IMR-90 (cell line): ENCODE measurements at regions not wholly inside any gene's neighbourhood (a gene's known extent, or its start where the extent isn't known, plus 50 kb on each side); places are given as distances from the start of the nearest gene placed in this dataset.

Source experiments
- ATAC-seq: fragments of 200-7000 bp; cut with Tn5 transposase; 2 replicates; pipeline ENCODE4 v1.9.1; 2020; ENCODE audit warnings: low read depth, mild to moderate bottlenecking, moderate library complexity
- BruUV-seq: library from RNA; stranded (reverse); fragments of 400-500 nt; replicated peaks from 2 replicates; lab custom pipeline; 2021; lab: Mats Ljungman, UMichigan
- CTCF ChIA-PET: fragments of 300-600 bp; formaldehyde crosslinking; extraction: SDS; loops from one replicate; lab custom pipeline; 2021; ENCODE audit warnings: antibody characterized with exemption; lab: Yijun Ruan, JAX
- POLR2A ChIA-PET: fragments of 300-600 bp; sonication (Branson Sonifier 250); formaldehyde crosslinking; loops from one replicate; lab custom pipeline; 2022; ENCODE audit warnings: antibody characterized with exemption; ENCODE audit not compliant: unreplicated experiment; lab: Charles Lee
- DNase-seq: peaks from one replicate; pipeline ENCODE4 v3.0.0; 2013
- H2AFZ ChIP-seq: replicated peaks from 2 replicates; pipeline ENCODE3; 2013; ENCODE audit warnings: low read length, mild to moderate bottlenecking; ENCODE audit not compliant: poor library complexity
- H2AK5ac ChIP-seq: 2 replicates; pipeline ENCODE4 v1.6.1; 2013; ENCODE audit warnings: low read depth, low read length, inconsistent platforms
- H2AK9ac ChIP-seq: replicated peaks from 2 replicates; pipeline ENCODE3; 2013; ENCODE audit warnings: mild to moderate bottlenecking, low read depth, low read length, moderate library complexity; ENCODE audit not compliant: poor library complexity
- H2BK120ac ChIP-seq: 2 replicates; pipeline ENCODE4 v1.6.1; 2013; ENCODE audit warnings: low read depth, low read length, inconsistent platforms
- H2BK15ac ChIP-seq: 3 replicates; pipeline ENCODE4 v1.6.1; 2013; ENCODE audit warnings: low read depth, low read length, inconsistent platforms
- H2BK20ac ChIP-seq: 2 replicates; pipeline ENCODE4 v1.6.1; 2013; ENCODE audit warnings: low read depth, mild to moderate bottlenecking, inconsistent platforms, low read length, moderate library complexity
- H2BK5ac ChIP-seq: 2 replicates; pipeline ENCODE4 v1.6.1; 2013; ENCODE audit warnings: mild to moderate bottlenecking, low read depth, low read length, inconsistent platforms; ENCODE audit not compliant: poor library complexity, severe bottlenecking
- H3K14ac ChIP-seq: replicated peaks from 2 replicates; pipeline ENCODE4 v1.6.1; 2013; ENCODE audit warnings: low read depth, low read length, inconsistent platforms
- H3K18ac ChIP-seq: 2 replicates; pipeline ENCODE4 v1.6.1; 2013; ENCODE audit warnings: low read depth, low read length, control low read depth
- H3K23ac ChIP-seq: 2 replicates; pipeline ENCODE4 v1.6.1; 2013; ENCODE audit warnings: low read depth, low read length, inconsistent platforms
- H3K27ac ChIP-seq: 2 replicates; pipeline ENCODE4 v1.5.1; 2013; ENCODE audit warnings: mild to moderate bottlenecking, control low read depth, low read length; ENCODE audit not compliant: insufficient read depth
- H3K27me3 ChIP-seq: 2 replicates; pipeline ENCODE4 v1.6.1; 2013; ENCODE audit warnings: low read length; ENCODE audit not compliant: control insufficient read depth, insufficient read depth
- H3K36me3 ChIP-seq: 2 replicates; pipeline ENCODE4 v1.6.1; 2013; ENCODE audit warnings: low read length, mixed read lengths; ENCODE audit not compliant: control insufficient read depth, insufficient read depth
- H3K4ac ChIP-seq: 2 replicates; pipeline ENCODE4 v1.6.1; 2013; ENCODE audit warnings: low read depth, low read length, inconsistent platforms
- H3K4me1 ChIP-seq: 2 replicates; pipeline ENCODE4 v1.6.1; 2013; ENCODE audit warnings: low read length, mixed read lengths; ENCODE audit not compliant: control insufficient read depth, insufficient read depth
- H3K4me2 ChIP-seq: 2 replicates; pipeline ENCODE4 v1.6.1; 2013; ENCODE audit warnings: low read depth, mild to moderate bottlenecking, control low read depth, low read length, moderate library complexity
- H3K4me3 ChIP-seq: 2 replicates; pipeline ENCODE4 v1.5.1; 2013; ENCODE audit warnings: low read depth, mild to moderate bottlenecking, control low read depth, low read length, moderate library complexity; ENCODE audit not compliant: insufficient read depth
- H3K56ac ChIP-seq: 2 replicates; pipeline ENCODE4 v1.6.1; 2013; ENCODE audit warnings: low read length, inconsistent platforms; ENCODE audit not compliant: insufficient read depth; ENCODE audit errors: extremely low read depth
- H3K79me1 ChIP-seq, 2 experiments: 2 replicates each; pipeline ENCODE4 v1.6.1; 2013; ENCODE audit warnings: low read length in 2 of 2, inconsistent platforms in 1 of 2, low read depth in 1 of 2
- H3K9ac ChIP-seq: 2 replicates; pipeline ENCODE4 v1.6.1; 2013; ENCODE audit warnings: low read depth, low read length, control low read depth
- H3K9me1 ChIP-seq: 2 replicates; pipeline ENCODE4 v1.6.1; 2013; ENCODE audit warnings: low read length, inconsistent platforms; ENCODE audit not compliant: insufficient read depth
- H3K9me3 ChIP-seq: 2 replicates; pipeline ENCODE4 v1.6.1; 2013; ENCODE audit warnings: low read length; ENCODE audit not compliant: control insufficient read depth, insufficient read depth
- H4K20me1 ChIP-seq: 2 replicates; pipeline ENCODE4 v1.6.1; 2013; ENCODE audit warnings: low read length, inconsistent platforms; ENCODE audit not compliant: insufficient read depth
- H4K5ac ChIP-seq: 2 replicates; pipeline ENCODE4 v1.6.1; 2013; ENCODE audit warnings: mild to moderate bottlenecking, low read depth, low read length, control low read depth
- H4K8ac ChIP-seq, 2 experiments: 2 replicates each; pipeline ENCODE4 v1.6.1; 2013; ENCODE audit warnings: low read depth in 2 of 2, low read length in 2 of 2, control low read depth in 1 of 2, inconsistent platforms in 1 of 2
- H4K91ac ChIP-seq: 2 replicates; pipeline ENCODE4 v1.6.1; 2013; ENCODE audit warnings: low read depth, low read length, inconsistent platforms; ENCODE audit not compliant: insufficient read depth
- BHLHE40 ChIP-seq: fragments of 150-350 bp; IDR thresholded peaks from 2 replicates; pipeline ENCODE4 v1.6.1; 2016; ENCODE audit warnings: mild to moderate bottlenecking, low read depth, low read length
- CEBPB ChIP-seq: IDR thresholded peaks from 2 replicates; pipeline ENCODE4 v1.6.1; 2012; ENCODE audit warnings: low read depth, low read length, improper control_type of control experiment
- CHD1 ChIP-seq: IDR thresholded peaks from 2 replicates; pipeline ENCODE4 v1.6.1; 2012; ENCODE audit warnings: low read depth, low read length, improper control_type of control experiment
- FOS ChIP-seq: fragments of 150-350 bp; IDR thresholded peaks from 2 replicates; pipeline ENCODE4 v1.6.1; 2016; ENCODE audit warnings: low read depth, low read length
- MAFK ChIP-seq: IDR thresholded peaks from 2 replicates; pipeline ENCODE4 v1.6.1; 2012; ENCODE audit warnings: low read depth, low read length, improper control_type of control experiment
- MAZ ChIP-seq: IDR thresholded peaks from 2 replicates; pipeline ENCODE4 v1.6.1; 2012; ENCODE audit warnings: low read depth, mild to moderate bottlenecking, low read length, improper control_type of control experiment, moderate library complexity, borderline replicate concordance
- MXI1 ChIP-seq: IDR thresholded peaks from 2 replicates; pipeline ENCODE4 v1.6.1; 2012; ENCODE audit warnings: low read depth, mild to moderate bottlenecking, low read length, moderate library complexity, borderline replicate concordance
- NFE2L2 ChIP-seq: fragments of 150-350 bp; IDR thresholded peaks from 2 replicates; pipeline ENCODE4 v1.6.1; 2016; ENCODE audit warnings: low read depth, mild to moderate bottlenecking, low read length
- POLR2A ChIP-seq: IDR thresholded peaks from 2 replicates; pipeline ENCODE4 v1.6.1; 2012; ENCODE audit warnings: mild to moderate bottlenecking, low read depth, low read length
- RAD21 ChIP-seq: IDR thresholded peaks from 2 replicates; pipeline ENCODE4 v1.6.1; 2012; ENCODE audit warnings: low read length, improper control_type of control experiment
- RCOR1 ChIP-seq: IDR thresholded peaks from 2 replicates; pipeline ENCODE4 v1.6.1; 2012; ENCODE audit warnings: mild to moderate bottlenecking, low read length, improper control_type of control experiment; ENCODE audit not compliant: insufficient replicate concordance
- RFX5 ChIP-seq: IDR thresholded peaks from 2 replicates; pipeline ENCODE4 v1.8.0; 2012; ENCODE audit warnings: low read depth, mild to moderate bottlenecking, low read length, moderate library complexity
- SMC3 ChIP-seq: fragments of 150-350 bp; IDR thresholded peaks from 2 replicates; pipeline ENCODE4 v1.6.1; 2016; ENCODE audit warnings: low read depth, mild to moderate bottlenecking, antibody characterized with exemption, low read length, moderate library complexity
- WGBS, 2 experiments: methylation state at CpG; one replicate each; pipeline versions ENCODE4 v1.1.5 to v1.1.7; 2013; ENCODE audit warnings: missing lambda C conversion rate in 2 of 2; ENCODE audit not compliant: insufficient read length in 1 of 2; ENCODE audit errors: extremely low coverage in 2 of 2; 5-methylcytosine and 5-hydroxymethylcytosine counted together
- dilution Hi-C: fragments of 300-500 bp; cut with HindIII; formaldehyde crosslinking; loops from one replicate; pipeline ENCODE4 v1.14.3; 2018; ENCODE audit warnings: low sequenced_read_pairs; ENCODE audit not compliant: unreplicated experiment
- in situ Hi-C: fragments of 300-500 bp; cut with MboI; formaldehyde crosslinking; loops from 3 replicates; pipeline ENCODE4 v1.14.3; 2019; ENCODE audit warnings: low sequenced_read_pairs, inconsistent platforms, mixed read lengths
- intact Hi-C: fragments of 100-400 bp; cut with micrococcal nuclease; formaldehyde crosslinking; loops from 2 replicates; pipeline ENCODE4 v1.10.0; 2022
- TF ChIP-seq, protein P1 (sequence below): fragments of 150-350 bp; IDR thresholded peaks from 2 replicates; pipeline ENCODE4 v1.6.1; 2016; ENCODE audit warnings: low read depth, mild to moderate bottlenecking, low read length, moderate library complexity, borderline replicate concordance
- TF ChIP-seq, protein P2 (sequence below): conservative IDR thresholded peaks from 2 replicates; pipeline ENCODE4 v1.5.1; 2012; ENCODE audit warnings: mild to moderate bottlenecking, low read depth, low read length, improper control_type of control experiment
- TF ChIP-seq, protein P3 (sequence below): fragments of 150-350 bp; IDR thresholded peaks from 2 replicates; pipeline ENCODE4 v1.6.1; 2017; ENCODE audit warnings: mild to moderate bottlenecking, antibody characterized with exemption, low read length, low read depth

DNA sequence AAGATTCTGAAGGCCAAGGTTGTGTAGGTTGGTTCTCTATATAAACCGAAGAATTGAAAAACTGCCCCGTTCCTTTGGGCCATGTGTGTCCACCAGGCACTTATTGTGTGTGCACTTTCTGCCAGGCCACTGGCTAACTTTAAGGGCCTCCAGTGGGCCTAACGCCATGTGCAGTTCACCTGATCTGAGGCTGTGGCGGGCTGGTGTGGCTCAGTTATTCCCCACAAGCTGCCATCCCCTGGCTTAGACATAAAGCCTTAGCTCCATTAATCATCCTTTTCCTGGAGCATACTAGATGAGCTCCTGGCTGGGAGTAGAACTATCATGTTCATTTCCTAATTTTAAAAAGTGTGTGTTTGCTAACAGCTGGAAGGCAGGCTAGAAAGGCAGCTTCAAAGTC lies 304.1 kb upstream of the TNP1 start:
- dilution Hi-C loops (loop anchor here (25.0 kb wide), 1 partner anchor 477 kb away; the partner anchor contains the start of gene IGFBP5), in situ Hi-C loops (loop anchor here (10.0 to 25.0 kb wide), 3 partner anchors 351 to 548 kb away; partner anchors contain the start of gene IGFBP5), intact Hi-C loops (loop anchor here (5.0 to 10.0 kb wide), 3 partner anchors 57 to 279 kb away; no protein-coding TSS in a partner anchor)
- peaks cover 19% of the 10 kb centered on the region for H3K4me1 ChIP-seq
- H2AK9ac ChIP-seq = no peak overlapping the region
- H2BK5ac ChIP-seq = peak overlapping the region; percentile 5
- no peaks in the 10 kb centered on the region for H3K79me1 ChIP-seq
- DNase-seq (no peak), ATAC-seq (no peak)
- no peak overlapping the region for H3K56ac ChIP-seq
- no peak for TF ChIP-seq CHD1
- TF ChIP-seq, protein P1, sequence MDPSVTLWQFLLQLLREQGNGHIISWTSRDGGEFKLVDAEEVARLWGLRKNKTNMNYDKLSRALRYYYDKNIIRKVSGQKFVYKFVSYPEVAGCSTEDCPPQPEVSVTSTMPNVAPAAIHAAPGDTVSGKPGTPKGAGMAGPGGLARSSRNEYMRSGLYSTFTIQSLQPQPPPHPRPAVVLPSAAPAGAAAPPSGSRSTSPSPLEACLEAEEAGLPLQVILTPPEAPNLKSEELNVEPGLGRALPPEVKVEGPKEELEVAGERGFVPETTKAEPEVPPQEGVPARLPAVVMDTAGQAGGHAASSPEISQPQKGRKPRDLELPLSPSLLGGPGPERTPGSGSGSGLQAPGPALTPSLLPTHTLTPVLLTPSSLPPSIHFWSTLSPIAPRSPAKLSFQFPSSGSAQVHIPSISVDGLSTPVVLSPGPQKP = no peak
- TF ChIP-seq MXI1 = no peak
- no peak for TF ChIP-seq RFX5
- no peak for TF ChIP-seq CEBPB
- TF ChIP-seq, protein P2, sequence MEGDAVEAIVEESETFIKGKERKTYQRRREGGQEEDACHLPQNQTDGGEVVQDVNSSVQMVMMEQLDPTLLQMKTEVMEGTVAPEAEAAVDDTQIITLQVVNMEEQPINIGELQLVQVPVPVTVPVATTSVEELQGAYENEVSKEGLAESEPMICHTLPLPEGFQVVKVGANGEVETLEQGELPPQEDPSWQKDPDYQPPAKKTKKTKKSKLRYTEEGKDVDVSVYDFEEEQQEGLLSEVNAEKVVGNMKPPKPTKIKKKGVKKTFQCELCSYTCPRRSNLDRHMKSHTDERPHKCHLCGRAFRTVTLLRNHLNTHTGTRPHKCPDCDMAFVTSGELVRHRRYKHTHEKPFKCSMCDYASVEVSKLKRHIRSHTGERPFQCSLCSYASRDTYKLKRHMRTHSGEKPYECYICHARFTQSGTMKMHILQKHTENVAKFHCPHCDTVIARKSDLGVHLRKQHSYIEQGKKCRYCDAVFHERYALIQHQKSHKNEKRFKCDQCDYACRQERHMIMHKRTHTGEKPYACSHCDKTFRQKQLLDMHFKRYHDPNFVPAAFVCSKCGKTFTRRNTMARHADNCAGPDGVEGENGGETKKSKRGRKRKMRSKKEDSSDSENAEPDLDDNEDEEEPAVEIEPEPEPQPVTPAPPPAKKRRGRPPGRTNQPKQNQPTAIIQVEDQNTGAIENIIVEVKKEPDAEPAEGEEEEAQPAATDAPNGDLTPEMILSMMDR = no peak
- TF ChIP-seq SMC3 = no peak
- no peak for TF ChIP-seq NFE2L2
- TF ChIP-seq POLR2A = no peak
- TF ChIP-seq RCOR1 = no peak
- no peak for TF ChIP-seq MAFK
- no peak for TF ChIP-seq FOS
- no peak for TF ChIP-seq BHLHE40
- no peak for TF ChIP-seq RAD21
- TF ChIP-seq, protein P3, sequence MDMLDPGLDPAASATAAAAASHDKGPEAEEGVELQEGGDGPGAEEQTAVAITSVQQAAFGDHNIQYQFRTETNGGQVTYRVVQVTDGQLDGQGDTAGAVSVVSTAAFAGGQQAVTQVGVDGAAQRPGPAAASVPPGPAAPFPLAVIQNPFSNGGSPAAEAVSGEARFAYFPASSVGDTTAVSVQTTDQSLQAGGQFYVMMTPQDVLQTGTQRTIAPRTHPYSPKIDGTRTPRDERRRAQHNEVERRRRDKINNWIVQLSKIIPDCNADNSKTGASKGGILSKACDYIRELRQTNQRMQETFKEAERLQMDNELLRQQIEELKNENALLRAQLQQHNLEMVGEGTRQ = no peak
- TF ChIP-seq MAZ = no peak
- H3K23ac ChIP-seq = 0 out of 2 replicates have a peak overlapping the region, but pooled peaks have one; percentile 38
- ChIA-PET CTCF (no interaction called here), POLR2A (no interaction called here)
- H3K4me3 ChIP-seq = no peak overlapping the region
- no peaks in the 10 kb centered on the region for H4K20me1 ChIP-seq
- peak overlapping the region; percentile 85; the same call in 1 of the 2 replicates for H4K91ac ChIP-seq
- H3K27ac ChIP-seq = peak overlapping the region; percentile 38
- H4K8ac ChIP-seq = peak overlapping the region; percentile 51 to 74
- no peaks in the 10 kb centered on the region for H3K27me3 ChIP-seq
- peak overlapping the region; percentile 98 for H4K5ac ChIP-seq
- H3K4ac ChIP-seq = peak overlapping the region; percentile 90
- no TSS peak for BruUV-seq
- H2BK20ac ChIP-seq = peak overlapping the region; percentile 77
- H3K36me3 ChIP-seq = no peaks in the 10 kb centered on the region
- H2AFZ ChIP-seq = no peak overlapping the region
- H3K4me2 ChIP-seq = no peak overlapping the region
- peak overlapping the region; percentile 81 for H2AK5ac ChIP-seq
- H3K14ac ChIP-seq = peak overlapping the region; percentile 48; the same call in 1 of the 2 replicates
- H3K9me1 ChIP-seq = no peaks in the 10 kb centered on the region
- H3K9me3 ChIP-seq = no peaks in the 10 kb centered on the region
- peak overlapping the region; percentile 76 for H3K18ac ChIP-seq
- H2BK15ac ChIP-seq = peak overlapping the region; percentile 99; the same call in 2 of the 3 replicates
- H2BK120ac ChIP-seq = peak overlapping the region; percentile 93
- 100% methylated on average over 1 of the region's 4 CpGs; no CpG with 5 or more reads in 1 of the 2 experiments for WGBS, 2 experiments
- H3K9ac ChIP-seq = 0 out of 2 replicates have a peak overlapping the region, but pooled peaks have one; percentile 3
